SU-DHL-6 (cell line): ENCODE measurements at regions not wholly inside any gene's neighbourhood (a gene's known extent, or its start where the extent isn't known, plus 50 kb on each side); places are given as distances from the start of the nearest gene placed in this dataset.

ENCODE experiments used
- H2AFZ ChIP-seq: fragments of 200-600 bp; sonication (generic); 2 replicates; pipeline ENCODE4 v1.6.1; 2014; ENCODE audit warnings: low read depth, mild to moderate bottlenecking, moderate library complexity, mixed read lengths, antibody characterized with exemption, low read length; ENCODE audit not compliant: severe bottlenecking
- H3F3A ChIP-seq: fragments of 200-600 bp; shearing (Covaris generic); 2 replicates; pipeline ENCODE4 v1.6.0; 2016; ENCODE audit warnings: antibody characterized with exemption, mild to moderate bottlenecking; ENCODE audit not compliant: insufficient read depth
- H3K27ac ChIP-seq: fragments of 200-600 bp; sonication (generic); 2 replicates; pipeline ENCODE4 v1.5.1; 2016; ENCODE audit warnings: low read depth, mild to moderate bottlenecking, low read length, moderate library complexity, mixed read lengths
- H3K27me3 ChIP-seq: fragments of 200-600 bp; sonication (generic), shearing (Covaris generic); 2 replicates; pipeline ENCODE4 v1.6.0; 2014; ENCODE audit warnings: mild to moderate bottlenecking, low read length
- H3K36me3 ChIP-seq: fragments of 200-600 bp; sonication (generic); 2 replicates; pipeline ENCODE4 v1.6.1; 2014; ENCODE audit warnings: mild to moderate bottlenecking, low read length, mixed read lengths
- H3K4me2 ChIP-seq: fragments of 300-600, 200-600 bp; shearing (Covaris generic), sonication (generic); 2 replicates; pipeline ENCODE4 v1.6.0; 2014; ENCODE audit warnings: low read length, low read depth, mild to moderate bottlenecking; ENCODE audit not compliant: poor library complexity, severe bottlenecking
- H3K4me3 ChIP-seq: fragments of 200-600 bp; sonication (generic); 2 replicates; pipeline ENCODE4 v1.5.1; 2014; ENCODE audit warnings: antibody characterized with exemption, low read length, mild to moderate bottlenecking, mixed read lengths; ENCODE audit not compliant: insufficient read depth, poor library complexity, severe bottlenecking
- H3K79me2 ChIP-seq: fragments of 200-600 bp; sonication (generic); 2 replicates; pipeline ENCODE4 v1.6.1; 2014; ENCODE audit warnings: mild to moderate bottlenecking, low read length, moderate library complexity; ENCODE audit not compliant: insufficient read depth
- H3K9ac ChIP-seq: fragments of 200-600 bp; sonication (generic); 2 replicates; pipeline ENCODE4 v1.7.0; 2014; ENCODE audit warnings: mild to moderate bottlenecking, low read length
- H3K9me2 ChIP-seq: fragments of 200-600 bp; sonication (generic); replicated peaks from 2 replicates; pipeline ENCODE4 v1.6.1; 2014; ENCODE audit warnings: low read length; ENCODE audit not compliant: insufficient read depth
- H3K9me3 ChIP-seq: fragments of 200-600 bp; sonication (generic); 2 replicates; pipeline ENCODE4 v1.6.1; 2014; ENCODE audit warnings: low read length, mixed read lengths; ENCODE audit not compliant: insufficient read depth
- H4K20me1 ChIP-seq: fragments of 200-600 bp; sonication (generic); 2 replicates; pipeline ENCODE4 v1.6.1; 2014; ENCODE audit warnings: low read depth, mild to moderate bottlenecking, antibody characterized with exemption, low read length, moderate library complexity, mixed read lengths
- EZH2phosphoT487 ChIP-seq: fragments of 200-600 bp; sonication (generic), shearing (Covaris generic); conservative IDR thresholded peaks from 2 replicates; pipeline ENCODE4 v1.6.1; 2018; ENCODE audit warnings: mild to moderate bottlenecking, antibody characterized with exemption, low read length, moderate library complexity, mixed read lengths
- TF ChIP-seq, protein P1 (sequence below): fragments of 200-600 bp; sonication (generic); IDR thresholded peaks from one replicate; pipeline ENCODE4 v1.5.1; 2017; ENCODE audit warnings: antibody characterized with exemption, mild to moderate bottlenecking, low read length, moderate library complexity; ENCODE audit not compliant: insufficient read depth, poor library complexity, severe bottlenecking

DNA sequence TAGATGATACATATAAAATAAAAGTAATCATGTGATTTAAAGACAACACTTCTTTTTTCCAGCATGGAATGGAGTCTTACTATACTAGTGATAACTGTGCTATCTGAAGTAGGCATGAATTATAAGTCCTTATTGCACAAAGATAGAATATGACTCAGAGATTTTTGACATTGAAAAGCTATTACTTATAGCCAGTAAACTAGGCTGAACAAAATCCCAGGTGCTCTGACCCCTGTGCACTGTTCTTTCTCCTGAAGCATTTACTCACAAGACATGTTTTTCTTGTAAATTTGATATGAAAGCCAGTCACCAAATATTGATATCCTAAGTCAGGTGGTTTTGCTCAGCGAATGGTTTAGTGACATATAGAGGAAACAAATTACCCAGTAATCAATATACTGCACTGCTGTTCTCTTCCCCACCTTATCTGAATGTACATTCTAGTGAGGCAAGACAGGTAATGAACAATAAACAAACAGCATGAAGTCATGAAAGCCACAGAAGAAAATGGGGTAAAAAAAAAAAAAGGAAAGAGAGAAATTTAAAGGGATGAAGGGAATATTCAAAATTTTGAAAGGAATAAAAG lies 1567.0 kb upstream of the SPRY2 start:
- Histone ChIP-seq H3K79me2 (no peaks in the 10 kb centered on the region), H3K9me3 (no peaks in the 10 kb centered on the region), H3K27ac (no peak overlapping the region), H3F3A (no peaks in the 10 kb centered on the region), H3K4me3 (no peak overlapping the region), H3K9ac (no peak overlapping the region), H3K9me2 (no peaks in the 10 kb centered on the region), H3K36me3 (no peaks in the 10 kb centered on the region), H4K20me1 (no peaks in the 10 kb centered on the region), H3K27me3 (no peaks in the 10 kb centered on the region), H3K4me2 (no peak overlapping the region), H2AFZ (no peak overlapping the region)
- TF ChIP-seq, protein P1, sequence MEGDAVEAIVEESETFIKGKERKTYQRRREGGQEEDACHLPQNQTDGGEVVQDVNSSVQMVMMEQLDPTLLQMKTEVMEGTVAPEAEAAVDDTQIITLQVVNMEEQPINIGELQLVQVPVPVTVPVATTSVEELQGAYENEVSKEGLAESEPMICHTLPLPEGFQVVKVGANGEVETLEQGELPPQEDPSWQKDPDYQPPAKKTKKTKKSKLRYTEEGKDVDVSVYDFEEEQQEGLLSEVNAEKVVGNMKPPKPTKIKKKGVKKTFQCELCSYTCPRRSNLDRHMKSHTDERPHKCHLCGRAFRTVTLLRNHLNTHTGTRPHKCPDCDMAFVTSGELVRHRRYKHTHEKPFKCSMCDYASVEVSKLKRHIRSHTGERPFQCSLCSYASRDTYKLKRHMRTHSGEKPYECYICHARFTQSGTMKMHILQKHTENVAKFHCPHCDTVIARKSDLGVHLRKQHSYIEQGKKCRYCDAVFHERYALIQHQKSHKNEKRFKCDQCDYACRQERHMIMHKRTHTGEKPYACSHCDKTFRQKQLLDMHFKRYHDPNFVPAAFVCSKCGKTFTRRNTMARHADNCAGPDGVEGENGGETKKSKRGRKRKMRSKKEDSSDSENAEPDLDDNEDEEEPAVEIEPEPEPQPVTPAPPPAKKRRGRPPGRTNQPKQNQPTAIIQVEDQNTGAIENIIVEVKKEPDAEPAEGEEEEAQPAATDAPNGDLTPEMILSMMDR, result no peak
- no peak for TF ChIP-seq EZH2phosphoT487

DNA sequence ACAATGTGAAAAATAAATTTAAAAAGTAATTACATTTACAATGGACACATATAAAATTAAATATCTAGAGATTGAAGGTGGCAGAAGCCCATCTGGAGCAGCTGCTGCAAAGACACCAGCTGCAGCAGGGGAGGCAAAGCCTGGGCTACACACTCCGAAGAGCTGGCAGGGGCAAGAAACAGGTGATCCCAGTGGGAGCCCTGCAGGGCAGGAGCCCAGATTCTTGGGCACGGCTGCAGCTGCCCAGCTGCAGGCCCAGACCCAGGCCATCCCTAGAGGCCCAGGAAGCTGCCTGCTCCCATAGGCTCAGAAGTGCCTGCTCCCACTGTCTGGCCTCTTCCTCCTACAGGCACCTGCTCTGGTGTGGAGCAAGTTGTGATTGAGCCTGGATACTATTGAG lies 1547.9 kb upstream of the SPRY2 start:
- no peak for TF ChIP-seq EZH2phosphoT487
- TF ChIP-seq, protein P1, result no peak
- H3K9ac ChIP-seq, result no peak overlapping the region
- H3F3A ChIP-seq, result no peaks in the 10 kb centered on the region
- H3K79me2 ChIP-seq, result no peaks in the 10 kb centered on the region
- H3K36me3 ChIP-seq, result no peaks in the 10 kb centered on the region
- no peak overlapping the region for H3K4me3 ChIP-seq
- no peak overlapping the region for H2AFZ ChIP-seq
- no peaks in the 10 kb centered on the region for H3K27me3 ChIP-seq
- H3K27ac ChIP-seq, result no peak overlapping the region
- no peaks in the 10 kb centered on the region for H3K9me3 ChIP-seq
- H4K20me1 ChIP-seq, result no peaks in the 10 kb centered on the region
- H3K9me2 ChIP-seq, result no peaks in the 10 kb centered on the region
- no peak overlapping the region for H3K4me2 ChIP-seq

DNA sequence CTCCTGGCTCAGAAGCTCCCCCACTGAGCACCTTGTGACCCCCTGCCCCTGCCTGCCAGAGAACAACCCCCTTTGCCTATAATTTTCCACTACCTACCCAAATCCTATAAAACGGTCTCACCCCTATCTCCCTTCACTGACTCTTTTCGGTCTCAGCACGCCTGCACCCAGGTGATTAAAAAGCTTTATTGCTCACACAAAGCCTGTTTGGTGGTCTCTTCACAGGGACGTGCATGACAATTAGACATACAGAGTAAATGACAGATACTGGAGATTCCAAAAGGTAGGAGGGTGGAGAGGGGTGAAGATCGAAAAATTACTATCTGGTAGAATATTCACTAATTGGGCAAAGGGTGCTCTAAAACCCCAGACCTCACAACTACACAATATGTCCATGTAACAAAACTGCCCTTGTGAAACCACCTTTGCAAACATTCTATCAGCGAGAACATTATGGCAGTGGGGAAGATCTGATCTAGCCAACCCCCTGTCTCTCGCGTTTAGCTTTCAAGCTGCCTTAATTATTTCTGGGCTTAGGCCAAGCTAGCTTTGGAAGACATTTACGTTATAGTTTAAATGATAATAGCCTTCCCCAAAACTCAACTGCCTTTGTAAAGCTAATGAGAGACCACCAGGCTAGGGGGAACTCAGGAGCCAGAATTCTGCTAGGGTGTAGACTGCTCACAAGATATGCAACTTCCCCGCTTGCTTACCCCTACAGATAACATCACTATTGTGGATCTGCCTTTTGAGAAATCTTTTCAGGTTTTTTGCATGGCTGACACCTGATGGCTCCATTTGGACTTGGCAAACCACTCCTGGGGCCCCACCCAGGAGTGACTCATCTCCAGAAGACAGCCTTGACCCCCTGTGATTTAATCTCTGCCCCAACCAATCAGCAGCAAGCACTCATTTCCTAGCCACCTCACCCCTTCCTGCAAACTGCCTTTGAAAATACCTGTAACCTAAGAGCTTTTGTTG lies 1534.0 kb upstream of the SPRY2 start:
- Histone ChIP-seq H4K20me1 (no peaks in the 10 kb centered on the region), H3K79me2 (no peaks in the 10 kb centered on the region), H3K4me2 (no peak overlapping the region), H2AFZ (no peak overlapping the region), H3K27ac (no peak overlapping the region), H3K27me3 (no peaks in the 10 kb centered on the region), H3K9me3 (no peaks in the 10 kb centered on the region), H3K36me3 (no peaks in the 10 kb centered on the region), H3K9me2 (no peaks in the 10 kb centered on the region), H3F3A (no peaks in the 10 kb centered on the region), H3K4me3 (no peak overlapping the region), H3K9ac (no peak overlapping the region)
- no peak for TF ChIP-seq EZH2phosphoT487
- TF ChIP-seq, protein P1, result no peak
